GM12878 (cell line): ENCODE measurements at regions not wholly inside any gene's neighbourhood (a gene's known extent, or its start where the extent isn't known, plus 50 kb on each side); places are given as distances from the start of the nearest gene placed in this dataset.

Experiments used
- EP300 ChIP-seq, 2 experiments: fragments of 150-350 bp in 1 of 2; IDR thresholded peaks; 2 replicates each; pipeline ENCODE4 v1.6.1; 2011 to 2012; ENCODE audit warnings: low read depth in 2 of 2, low read length in 2 of 2, borderline replicate concordance in 1 of 2, improper control_type of control experiment in 1 of 2, inconsistent platforms in 1 of 2; ENCODE audit not compliant: control insufficient read depth in 1 of 2
- PAX8 ChIP-seq: fragments of 450-650 bp; IDR thresholded peaks from 2 replicates; pipeline ENCODE4 v1.6.1; 2017; ENCODE audit warnings: mild to moderate bottlenecking, moderate library complexity
- PKNOX1 ChIP-seq: fragments of 450-650 bp; IDR thresholded peaks from 2 replicates; pipeline ENCODE4 v1.6.1; 2016; ENCODE audit warnings: mild to moderate bottlenecking
- POLR2AphosphoS5 ChIP-seq: IDR thresholded peaks from 2 replicates; pipeline ENCODE4 v1.6.1; 2011; ENCODE audit warnings: mild to moderate bottlenecking, low read length, inconsistent platforms
- RELB ChIP-seq: fragments of 450-650 bp; IDR thresholded peaks from 2 replicates; pipeline ENCODE4 v1.6.1; 2017; ENCODE audit warnings: low read depth, mild to moderate bottlenecking, moderate library complexity
- ZNF384 ChIP-seq: IDR thresholded peaks from 2 replicates; pipeline ENCODE4 v1.6.1; 2012; ENCODE audit warnings: low read depth, mild to moderate bottlenecking, low read length, improper control_type of control experiment, borderline replicate concordance

GRCh38 chr18:77648411-77648810 lies 398.8 kb downstream of the GALR1 start:
- TF ChIP-seq PKNOX1 (no peak), RELB (no peak), EP300 (IDR thresholded peaks at IDR 0.05; ENCODE audit: borderline replicate concordance in 1 of 2, control insufficient read depth in 1 of 2, low read depth in 2 of 2, low read length in 2 of 2) (no peak), PAX8 (no peak), POLR2AphosphoS5 (no peak), ZNF384 (no peak)
